Hepatocyte (in vitro differentiated cells): ENCODE measurements at regions not wholly inside any gene's neighbourhood (a gene's known extent, or its start where the extent isn't known, plus 50 kb on each side); places are given as distances from the start of the nearest gene placed in this dataset.

Source experiments
- CTCF ChIP-seq: fragments of 200-600 bp; sonication (generic); IDR thresholded peaks from 2 replicates; pipeline ENCODE4 v1.5.1; 2016; ENCODE audit warnings: antibody characterized with exemption, mild to moderate bottlenecking; ENCODE audit not compliant: poor library complexity
- EZH2 ChIP-seq: fragments of 200-600 bp; sonication (generic); IDR thresholded peaks from 2 replicates; pipeline ENCODE4 v1.6.1; 2016; ENCODE audit warnings: antibody characterized with exemption, mild to moderate bottlenecking, borderline replicate concordance
- EZH2phosphoT487 ChIP-seq: fragments of 200-600 bp; sonication (generic); IDR thresholded peaks from one replicate; pipeline ENCODE4 v1.6.1; 2018; ENCODE audit warnings: antibody characterized with exemption, mild to moderate bottlenecking, low read depth, moderate library complexity; ENCODE audit not compliant: unreplicated experiment, severe bottlenecking

DNA sequence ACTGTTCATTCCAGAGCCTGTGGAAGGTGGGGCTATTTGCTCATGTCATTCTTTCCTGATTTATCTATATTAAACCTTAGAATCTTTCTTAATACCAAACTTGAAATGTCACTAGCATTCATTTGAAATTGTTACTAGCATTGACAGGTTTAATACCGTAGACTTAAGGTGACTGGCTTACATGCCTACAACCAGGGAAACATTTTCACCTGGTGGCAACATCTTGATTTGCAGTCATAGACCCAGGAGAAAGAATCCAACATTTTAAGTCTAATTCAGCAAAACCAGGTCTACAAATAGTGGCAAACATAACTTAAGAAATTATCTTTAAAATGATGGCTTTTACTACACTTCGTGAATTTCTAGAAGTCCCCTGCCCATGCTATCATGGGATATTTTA lies 353.7 kb downstream of the HTR7 start:
- TF ChIP-seq CTCF (no peak), EZH2 (no peak), EZH2phosphoT487 (no peak)
